Mammary epithelial cell (primary cell): ENCODE measurements at regions not wholly inside any gene's neighbourhood (a gene's known extent, or its start where the extent isn't known, plus 50 kb on each side); places are given as distances from the start of the nearest gene placed in this dataset.

Experiments
- CTCF ChIP-seq, 2 donors: IDR thresholded peaks in 1 of 2; conservative IDR thresholded peaks in 1 of 2; 2 replicates each; pipeline ENCODE4 v1.5.1; 2011 to 2012; ENCODE audit warnings: inconsistent platforms in 2 of 2, low read length in 2 of 2, mild to moderate bottlenecking in 2 of 2, control low read depth in 1 of 2, low read depth in 1 of 2; ENCODE audit not compliant: insufficient read depth in 1 of 2; ENCODE audit errors: extremely low read depth in 1 of 2
- EZH2 ChIP-seq: IDR thresholded peaks from 2 replicates; pipeline ENCODE4 v1.6.1; 2012; ENCODE audit warnings: low read length, inconsistent platforms, borderline replicate concordance

GRCh38 chr5:26813235-26813634 is 225.2 kb downstream of the CDH9 start:
- TF ChIP-seq CTCF (conservative IDR thresholded peaks at IDR 0.05 in 1 of 2, IDR thresholded peaks at IDR 0.05 in 1 of 2; ENCODE audit: extremely low read depth in 1 of 2, insufficient read depth in 1 of 2, low read depth in 1 of 2, low read length in 2 of 2) (no peak), EZH2 (no peak)
